ENCODE measurements at regions not wholly inside any gene's neighbourhood (a gene's known extent, or its start where the extent isn't known, plus 50 kb on each side); places are given as distances from the start of the nearest gene placed in this dataset.

GRCh38 chr7:16004702-16005101 is 318.2 kb upstream of the MEOX2 start:
- TF ChIP-seq EZH2 (optimal IDR thresholded peaks at IDR 0.05; ENCODE audit: low read depth, low read length): no peak
- TF ChIP-seq EZH2phosphoT487 (IDR thresholded peaks at IDR 0.05; ENCODE audit: low read length): no peak
- TF ChIP-seq CTCF (IDR thresholded peaks at IDR 0.05; ENCODE audit: low read length): no peak
- Histone ChIP-seq H4K20me1 (ENCODE audit: insufficient read depth, low read length) (no peaks in the 10 kb centered on the region), H3K9me3 (replicated peaks; ENCODE audit: insufficient read depth, low read length) (no peaks in the 10 kb centered on the region), H2AFZ (ENCODE audit: low read length) (no peak overlapping the region), H3K27me3 (replicated peaks; ENCODE audit: insufficient read depth, low read length) (no peaks in the 10 kb centered on the region), H3K9ac (ENCODE audit: low read length) (no peak overlapping the region), H3K79me2 (ENCODE audit: low read length) (no peaks in the 10 kb centered on the region), H3K4me2 (ENCODE audit: low read depth, low read length) (no peak overlapping the region), H3K36me3 (replicated peaks; ENCODE audit: insufficient read depth, low read length) (no peaks in the 10 kb centered on the region), H3K4me3 (ENCODE audit: low read length) (no peak overlapping the region), H3F3A (ENCODE audit: insufficient read depth, low read length) (no peaks in the 10 kb centered on the region), H3K9me2 (replicated peaks; ENCODE audit: insufficient read depth, low read length) (no peaks in the 10 kb centered on the region), H3K27ac (ENCODE audit: low read length) (no peak overlapping the region), H3K4me1 (ENCODE audit: low read length) (no peaks in the 10 kb centered on the region)
- no peak for DNase-seq

- Histone ChIP-seq H2AFZ (ENCODE audit: low read length) (no peak overlapping the region), H3K4me2 (ENCODE audit: low read depth, low read length) (no peak overlapping the region)
- no peak for TF ChIP-seq EZH2phosphoT487 (IDR thresholded peaks at IDR 0.05; ENCODE audit: low read length)
- no peak for TF ChIP-seq EZH2 (optimal IDR thresholded peaks at IDR 0.05; ENCODE audit: low read depth, low read length)
- TF ChIP-seq CTCF (IDR thresholded peaks at IDR 0.05; ENCODE audit: low read length): no peak
Measured at GRCh38 chr7:16001477-16001876, 315.0 kb upstream of the MEOX2 start.

DNA sequence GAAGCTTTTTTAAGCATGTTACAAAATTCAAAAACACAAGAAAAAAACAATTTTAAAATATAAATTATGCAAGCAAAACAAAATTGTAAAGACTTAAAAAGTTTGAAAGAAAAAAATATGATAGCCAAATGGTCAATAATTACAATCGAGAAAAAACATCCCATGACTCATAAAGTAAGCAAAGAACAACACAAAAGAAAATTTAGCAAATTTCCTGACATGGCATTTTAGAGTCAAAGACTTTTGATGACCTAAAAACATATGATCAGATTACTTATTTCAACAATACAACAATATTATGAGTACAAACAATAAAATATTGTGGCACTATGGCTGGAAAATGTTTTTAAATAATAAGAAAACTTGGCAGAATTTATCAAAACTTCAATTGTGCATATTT is 312.1 kb upstream of the MEOX2 start:
- Histone ChIP-seq H3K9me3 (replicated peaks; ENCODE audit: insufficient read depth, low read length) (no peaks in the 10 kb centered on the region; the same call in 1 of the 2 replicates), H3K9me2 (replicated peaks; ENCODE audit: insufficient read depth, low read length) (no peaks in the 10 kb centered on the region), H4K20me1 (ENCODE audit: insufficient read depth, low read length) (no peaks in the 10 kb centered on the region), H3K4me1 (ENCODE audit: low read length) (no peaks in the 10 kb centered on the region), H3K4me2 (ENCODE audit: low read depth, low read length) (no peak overlapping the region), H3K4me3 (ENCODE audit: low read length) (no peak overlapping the region), H3K27ac (ENCODE audit: low read length) (no peak overlapping the region), H3K27me3 (replicated peaks; ENCODE audit: insufficient read depth, low read length) (no peaks in the 10 kb centered on the region), H3K9ac (ENCODE audit: low read length) (no peak overlapping the region), H2AFZ (ENCODE audit: low read length) (no peak overlapping the region), H3F3A (ENCODE audit: insufficient read depth, low read length) (no peaks in the 10 kb centered on the region), H3K79me2 (ENCODE audit: low read length) (no peaks in the 10 kb centered on the region), H3K36me3 (replicated peaks; ENCODE audit: insufficient read depth, low read length) (no peaks in the 10 kb centered on the region)
- TF ChIP-seq CTCF (IDR thresholded peaks at IDR 0.05; ENCODE audit: low read length) (no peak), EZH2phosphoT487 (IDR thresholded peaks at IDR 0.05; ENCODE audit: low read length) (no peak), EZH2 (optimal IDR thresholded peaks at IDR 0.05; ENCODE audit: low read depth, low read length) (no peak)
- no peak for DNase-seq

More at GRCh38 chr7:16001477-16001876, 315.0 kb upstream of the MEOX2 start:
- Histone ChIP-seq H3K9me3 (replicated peaks; ENCODE audit: insufficient read depth, low read length) (no peaks in the 10 kb centered on the region), H4K20me1 (ENCODE audit: insufficient read depth, low read length) (no peaks in the 10 kb centered on the region), H3K36me3 (replicated peaks; ENCODE audit: insufficient read depth, low read length) (no peaks in the 10 kb centered on the region), H3F3A (ENCODE audit: insufficient read depth, low read length) (no peaks in the 10 kb centered on the region), H3K4me1 (ENCODE audit: low read length) (no peaks in the 10 kb centered on the region), H3K27ac (ENCODE audit: low read length) (no peak overlapping the region), H3K79me2 (ENCODE audit: low read length) (no peaks in the 10 kb centered on the region), H3K27me3 (replicated peaks; ENCODE audit: insufficient read depth, low read length) (no peaks in the 10 kb centered on the region), H3K9me2 (replicated peaks; ENCODE audit: insufficient read depth, low read length) (no peaks in the 10 kb centered on the region), H3K4me3 (ENCODE audit: low read length) (no peak overlapping the region), H3K9ac (ENCODE audit: low read length) (no peak overlapping the region)
- no peak for DNase-seq

All from MM.1S (cell line).